Activated CD8-positive, alpha-beta memory T cell treated with anti-CD3 and anti-CD28 coated beads for 36 hours (primary cell): ENCODE measurements at regions not wholly inside any gene's neighbourhood (a gene's known extent, or its start where the extent isn't known, plus 50 kb on each side); places are given as distances from the start of the nearest gene placed in this dataset.

Experiments
- CTCF ChIA-PET: fragments of 350-600 bp; sonication (Branson Sonifier 250); formaldehyde crosslinking; loops from one replicate; lab custom pipeline; 2021; ENCODE audit warnings: antibody characterized with exemption; lab: Charles Lee
- POLR2A ChIA-PET: fragments of 350-600 bp; sonication (Branson Sonifier 250); formaldehyde crosslinking; loops from one replicate; lab custom pipeline; 2021; ENCODE audit warnings: antibody characterized with exemption; lab: Charles Lee

DNA sequence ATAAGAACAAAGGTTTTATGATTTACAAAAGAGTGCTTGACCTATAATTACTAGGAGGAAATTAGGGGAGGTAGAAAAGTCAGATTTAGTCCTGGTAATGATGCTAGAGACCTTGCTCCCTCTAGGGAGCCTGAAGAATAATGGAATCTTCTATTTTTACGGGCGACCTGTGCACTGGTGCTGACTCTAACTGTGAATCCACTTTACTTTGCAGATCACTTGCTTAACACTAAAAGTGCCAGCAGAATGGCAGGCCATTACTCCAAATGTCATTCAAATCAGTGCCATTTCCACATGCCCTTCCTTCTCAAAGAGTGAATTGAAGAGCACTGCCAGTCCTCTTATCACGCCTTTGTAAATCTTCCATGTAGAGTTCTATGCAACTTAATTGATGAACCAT is 359.4 kb upstream of the ARRDC3 start:
- ChIA-PET POLR2A (no interaction called here), CTCF (no interaction called here)

DNA sequence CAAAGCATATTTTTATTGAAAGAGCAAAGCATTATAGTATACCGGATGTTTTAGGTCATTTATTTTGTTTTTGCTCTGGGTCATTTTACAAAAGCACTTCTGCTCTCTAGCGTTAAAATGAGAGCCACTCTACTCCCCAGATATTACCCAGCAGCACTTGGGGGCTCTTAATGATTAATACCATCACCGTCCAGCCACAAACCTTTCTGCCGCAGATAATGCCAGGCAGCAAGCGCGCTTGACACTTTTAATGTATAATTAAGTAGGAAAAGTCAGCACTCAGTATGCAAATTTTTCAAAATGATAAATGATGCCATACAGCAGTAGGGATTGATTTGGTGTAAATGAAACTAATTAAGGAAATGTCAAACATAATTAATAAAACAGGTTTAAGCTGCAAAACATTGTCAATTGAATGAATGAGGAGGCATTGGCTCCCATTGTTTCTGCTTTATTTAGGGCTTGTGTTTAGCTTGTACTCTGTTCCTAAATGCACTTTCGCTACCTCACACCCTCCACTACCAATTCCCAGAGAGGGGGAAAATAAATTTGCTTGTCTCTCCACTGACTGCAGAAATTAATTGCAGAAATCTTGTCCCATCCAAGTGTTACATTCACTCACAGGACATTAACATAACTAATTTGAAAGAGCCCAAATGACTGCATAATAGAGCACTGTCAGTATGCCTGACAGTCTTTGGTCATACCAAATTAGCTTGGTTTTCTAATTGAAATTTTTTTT is 358.8 kb upstream of the ARRDC3 start:
- POLR2A ChIA-PET, result no interaction called here
- CTCF ChIA-PET, result no interaction called here

DNA sequence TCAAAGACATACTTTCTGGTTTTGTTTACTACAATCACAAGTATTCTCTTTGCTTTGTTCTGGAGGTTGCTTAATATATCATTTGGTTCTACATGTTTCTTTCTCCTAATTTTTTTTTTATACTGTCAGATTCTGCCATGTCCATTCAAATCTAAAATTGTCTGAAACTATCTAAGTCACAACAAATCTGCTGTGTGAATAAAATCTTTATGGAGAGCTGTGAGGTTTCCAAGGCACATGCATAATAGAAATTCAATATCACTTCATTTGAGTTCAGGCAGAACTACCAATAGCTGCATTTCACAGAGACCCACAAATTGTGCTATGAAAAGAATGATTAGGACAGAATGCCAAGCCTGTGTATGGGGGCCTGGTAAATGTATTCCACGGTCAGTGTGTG is 346.9 kb upstream of the ARRDC3 start:
- POLR2A ChIA-PET, result no interaction called here

DNA sequence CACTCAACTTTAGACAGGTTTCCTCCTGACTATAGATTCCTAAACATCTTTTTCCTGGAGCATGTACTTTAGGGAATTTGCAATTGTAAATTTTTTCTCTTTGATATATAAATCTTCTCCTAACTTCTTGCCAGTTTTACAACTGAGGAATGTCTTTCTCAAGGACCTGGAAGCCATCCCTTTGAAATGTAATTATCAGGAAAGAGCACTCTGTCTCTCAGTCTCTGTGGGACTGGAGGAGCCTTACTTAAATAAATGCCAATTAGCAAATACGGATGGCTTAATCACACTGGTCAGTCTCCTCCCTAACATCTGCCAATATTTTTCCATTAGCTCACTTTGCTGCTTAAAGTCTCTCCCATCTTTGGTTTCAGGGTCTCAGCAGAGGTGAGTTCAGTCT is 344.3 kb upstream of the ARRDC3 start:
- POLR2A ChIA-PET, result no interaction called here
- CTCF ChIA-PET, result no interaction called here

More for the DNA sequence above, 346.9 kb upstream of the ARRDC3 start:
- CTCF ChIA-PET, result no interaction called here

DNA sequence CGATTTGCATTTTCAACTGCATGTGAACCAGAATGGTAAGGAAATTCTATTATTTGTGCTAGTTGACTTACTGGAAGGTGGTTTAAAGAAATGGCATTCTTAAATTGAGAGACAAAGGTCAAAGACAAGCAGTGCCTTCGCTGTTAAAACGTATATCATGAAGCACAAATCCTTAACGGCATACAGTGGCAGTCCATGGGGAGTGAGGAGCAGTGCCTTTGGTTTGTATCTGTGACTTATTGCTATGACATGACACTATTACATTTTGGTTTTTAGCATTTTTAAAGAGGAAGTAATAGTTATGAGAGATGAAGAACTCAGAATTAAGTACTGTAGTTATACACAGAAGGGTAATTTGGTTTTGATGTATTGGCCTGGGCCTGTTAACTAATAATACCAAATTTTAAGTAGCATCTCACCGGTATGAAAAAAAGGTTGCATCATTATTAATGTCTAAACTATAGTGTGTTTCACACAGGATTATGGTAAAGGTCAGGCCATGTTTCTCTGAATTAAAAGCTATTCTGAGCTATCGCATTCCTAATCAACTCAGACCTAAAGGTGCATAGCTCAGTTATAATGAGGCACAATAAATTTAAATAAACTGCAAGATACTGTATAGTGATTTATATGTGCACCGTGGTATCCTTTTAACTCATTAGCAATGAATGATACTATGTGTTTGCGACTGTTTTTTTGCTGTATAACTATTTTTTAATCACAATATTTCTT is 339.8 kb upstream of the ARRDC3 start:
- ChIA-PET CTCF (no interaction called here), POLR2A (no interaction called here)

DNA sequence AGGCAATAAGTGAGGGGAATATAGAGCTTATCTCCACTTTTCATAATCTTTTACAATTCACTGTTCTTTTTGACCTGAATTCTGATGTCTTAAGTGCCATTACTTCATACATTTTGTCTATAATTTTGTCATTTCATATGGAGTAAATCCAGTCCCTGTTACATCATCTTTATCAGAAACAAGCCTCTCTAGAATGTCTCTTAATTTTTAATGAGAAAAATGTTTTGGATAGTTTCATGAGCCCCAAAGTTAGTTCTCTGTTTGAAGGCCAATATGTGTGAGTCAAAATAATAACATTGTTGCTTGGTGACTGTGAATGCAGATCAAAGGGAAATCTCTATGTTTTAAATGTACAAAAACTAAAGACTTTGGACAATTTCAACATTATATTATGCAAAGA is 329.6 kb upstream of the ARRDC3 start:
- ChIA-PET POLR2A (no interaction called here), CTCF (no interaction called here)

DNA sequence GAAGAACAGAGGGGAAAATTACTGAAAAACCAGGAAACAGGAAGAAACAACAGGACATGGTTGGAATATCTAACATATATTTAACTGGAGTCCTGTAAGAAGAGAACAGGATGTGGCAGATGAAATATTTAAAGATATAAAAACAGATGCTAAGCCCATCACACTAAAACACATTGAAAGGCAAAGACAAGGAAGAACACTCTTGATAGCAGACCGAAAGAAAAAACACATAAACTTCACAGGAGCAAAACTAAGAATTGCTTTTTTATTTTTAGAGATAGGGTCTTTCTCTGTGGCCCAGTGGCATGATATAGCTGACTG is 324.4 kb upstream of the ARRDC3 start:
- ChIA-PET CTCF (no interaction called here), POLR2A (no interaction called here)

DNA sequence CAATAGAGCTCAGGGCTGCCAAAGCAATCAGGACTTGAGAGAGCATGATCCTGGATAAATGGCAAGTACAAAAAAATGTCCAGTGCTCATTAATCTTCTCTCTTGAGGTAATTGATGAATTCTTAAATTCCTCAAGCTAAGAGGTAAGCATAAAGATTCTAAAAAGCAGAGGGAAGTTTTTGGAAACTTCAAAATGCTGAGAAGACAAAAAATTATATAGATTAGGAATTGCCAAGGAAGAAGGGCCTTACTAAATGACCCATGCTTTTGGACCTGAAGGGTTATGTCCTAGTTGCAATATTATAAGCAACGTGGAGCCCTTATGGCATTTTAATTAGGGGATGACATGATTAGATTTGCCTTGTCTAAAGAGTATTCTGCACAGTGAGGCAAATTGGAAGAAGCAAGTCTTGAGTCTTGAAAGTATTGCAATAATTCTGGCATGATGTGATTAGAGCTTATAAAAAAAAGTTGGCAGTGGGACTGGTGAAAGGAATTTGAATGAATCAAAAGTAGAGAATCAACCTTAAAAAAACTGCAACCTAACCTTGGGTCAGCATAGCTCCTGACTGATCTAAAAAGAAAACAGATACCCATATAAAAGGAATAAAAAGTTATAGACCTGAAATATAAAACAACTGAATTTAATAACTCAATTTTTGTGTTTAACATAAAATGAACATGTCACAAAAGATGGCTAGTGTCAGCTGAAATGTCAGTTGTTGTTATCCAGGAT is 323.8 kb upstream of the ARRDC3 start:
- ChIA-PET POLR2A (no interaction called here), CTCF (no interaction called here)

DNA sequence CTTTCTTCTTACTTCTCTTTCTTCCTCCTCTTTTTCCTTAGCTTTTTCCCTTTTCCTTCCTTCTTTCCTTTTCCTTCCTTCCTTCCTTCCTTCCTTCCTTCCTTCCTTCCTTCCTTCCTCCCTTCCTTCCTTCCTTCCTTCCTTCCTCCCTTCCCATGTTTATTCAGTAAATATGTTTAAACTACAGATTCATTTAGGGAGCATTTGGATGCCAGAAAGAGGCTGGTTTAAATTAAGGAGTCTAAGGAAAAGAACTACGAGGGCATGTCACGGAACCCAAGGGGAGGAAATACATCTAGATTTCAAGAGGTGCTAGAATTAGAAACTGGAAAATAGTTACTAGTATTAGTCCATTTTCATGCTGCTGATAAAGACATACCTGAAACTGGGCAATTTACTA is 320.0 kb upstream of the ARRDC3 start:
- CTCF ChIA-PET, result no interaction called here
- POLR2A ChIA-PET, result no interaction called here

DNA sequence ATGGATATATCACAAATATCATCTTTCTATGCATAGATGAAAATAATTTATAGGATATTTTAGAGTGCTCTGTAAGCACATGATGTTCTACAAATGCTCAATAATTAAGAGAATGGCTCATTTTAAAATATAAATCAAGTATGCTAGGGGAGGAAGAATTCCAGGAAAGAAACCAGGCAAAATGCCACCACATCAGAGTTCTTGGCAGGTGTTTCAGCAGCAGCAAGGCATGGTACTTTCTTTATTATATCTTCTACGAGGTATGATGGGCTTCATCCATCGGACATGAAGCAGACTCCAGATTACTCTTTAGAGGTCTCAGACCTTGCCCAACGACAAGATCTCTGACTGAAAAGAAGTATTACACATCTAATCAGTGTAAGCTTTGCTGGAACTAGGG is 316.3 kb upstream of the ARRDC3 start:
- CTCF ChIA-PET, result no interaction called here
- POLR2A ChIA-PET, result no interaction called here

DNA sequence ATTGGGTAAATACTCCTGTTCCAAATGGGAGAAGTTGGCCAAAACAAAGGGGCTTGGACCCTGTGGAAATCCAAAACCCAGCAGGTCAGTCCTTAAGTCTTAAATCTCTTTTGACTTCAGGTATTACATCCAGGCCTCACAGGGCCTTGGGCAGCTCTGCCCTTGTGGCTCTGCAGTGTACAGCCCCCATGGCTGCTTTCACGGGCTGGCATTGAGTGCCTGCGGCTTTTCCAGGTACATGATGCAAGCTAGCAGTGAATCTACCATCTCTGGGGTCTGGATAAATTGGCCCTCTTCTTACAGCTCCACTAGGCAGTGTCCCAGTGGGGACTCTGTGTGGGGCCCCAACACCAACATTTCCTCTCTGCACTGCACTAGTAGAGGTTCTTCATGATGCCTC is 308.5 kb upstream of the ARRDC3 start:
- CTCF ChIA-PET, result no interaction called here
- POLR2A ChIA-PET, result no interaction called here

DNA sequence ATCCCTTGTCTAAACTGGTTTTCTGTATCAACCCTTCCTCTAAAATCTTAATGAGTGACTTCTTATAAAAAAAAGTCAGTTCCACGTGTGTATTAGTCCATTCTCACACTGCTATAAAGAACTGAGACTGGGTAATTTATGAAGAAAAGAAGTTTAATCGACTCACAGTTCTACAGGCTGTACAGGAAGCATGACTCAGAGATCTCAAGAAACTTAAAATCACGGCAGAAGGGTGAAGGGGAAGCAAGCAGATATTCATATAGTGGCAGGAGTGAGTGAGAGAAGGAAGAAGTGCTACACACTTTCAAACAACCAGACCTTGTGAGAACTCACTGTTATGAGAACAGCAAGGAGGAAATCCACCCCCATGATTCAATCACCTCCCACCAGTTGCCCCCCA is 307.8 kb upstream of the ARRDC3 start:
- CTCF ChIA-PET, result no interaction called here
- POLR2A ChIA-PET, result no interaction called here

DNA sequence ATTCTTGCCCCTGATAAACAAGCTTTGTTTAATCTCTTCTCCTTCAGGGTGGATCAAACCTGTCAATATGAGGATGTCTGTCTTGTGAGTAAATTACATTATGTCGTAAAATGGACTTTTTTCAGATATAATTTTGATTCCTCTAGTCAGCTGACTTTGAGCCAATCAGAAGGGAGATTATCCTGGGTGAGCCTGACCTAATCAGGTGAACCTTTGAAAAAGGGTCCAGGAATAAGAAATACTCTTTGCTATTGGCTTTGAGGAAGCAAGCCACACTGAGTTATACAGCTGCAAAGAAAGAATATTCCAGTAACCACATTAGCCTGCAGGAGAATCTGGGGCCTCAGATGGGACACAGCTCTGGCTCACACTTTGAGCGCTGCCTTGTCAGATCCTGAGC is 304.3 kb upstream of the ARRDC3 start:
- ChIA-PET POLR2A (no interaction called here), CTCF (no interaction called here)

DNA sequence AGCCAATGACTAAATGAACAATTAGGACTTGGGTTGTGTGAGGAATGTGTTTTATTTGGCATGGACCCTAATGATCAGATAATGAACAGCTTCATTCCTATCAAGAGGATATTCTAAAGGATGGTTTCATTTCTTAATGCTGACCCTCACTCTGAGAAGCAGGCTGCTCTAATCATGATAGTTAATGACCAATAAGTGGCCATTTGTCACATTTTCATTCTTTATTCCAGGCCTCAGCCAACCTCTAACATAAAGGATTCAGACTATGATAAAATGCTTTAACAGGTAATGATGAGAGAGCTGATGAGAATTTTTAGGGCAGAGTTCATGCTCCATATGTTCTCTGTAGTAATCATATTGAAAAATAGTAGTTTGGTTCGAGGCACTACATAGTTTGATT is 301.5 kb upstream of the ARRDC3 start:
- CTCF ChIA-PET, result no interaction called here
- POLR2A ChIA-PET, result no interaction called here

DNA sequence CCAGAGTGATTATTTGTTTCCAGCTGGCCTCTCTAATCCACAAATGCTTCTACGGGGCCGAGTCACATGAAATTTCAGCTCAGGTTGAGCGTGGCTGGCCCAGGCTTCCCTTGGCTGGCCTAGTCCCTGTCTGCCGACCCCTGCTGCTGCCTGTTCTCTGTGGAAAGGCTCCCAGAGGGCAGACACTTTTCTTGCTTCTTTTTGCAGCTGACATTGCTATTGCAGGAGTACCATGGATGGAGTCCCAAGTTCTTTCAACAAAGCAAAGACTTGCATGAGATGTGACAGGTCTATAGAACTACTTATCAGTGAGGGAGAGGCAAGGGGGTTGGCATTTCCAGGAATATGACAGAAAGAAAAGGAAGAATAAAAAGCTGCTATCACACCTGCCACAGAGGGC is 287.4 kb upstream of the ARRDC3 start:
- CTCF ChIA-PET, result no interaction called here
- POLR2A ChIA-PET, result no interaction called here

DNA sequence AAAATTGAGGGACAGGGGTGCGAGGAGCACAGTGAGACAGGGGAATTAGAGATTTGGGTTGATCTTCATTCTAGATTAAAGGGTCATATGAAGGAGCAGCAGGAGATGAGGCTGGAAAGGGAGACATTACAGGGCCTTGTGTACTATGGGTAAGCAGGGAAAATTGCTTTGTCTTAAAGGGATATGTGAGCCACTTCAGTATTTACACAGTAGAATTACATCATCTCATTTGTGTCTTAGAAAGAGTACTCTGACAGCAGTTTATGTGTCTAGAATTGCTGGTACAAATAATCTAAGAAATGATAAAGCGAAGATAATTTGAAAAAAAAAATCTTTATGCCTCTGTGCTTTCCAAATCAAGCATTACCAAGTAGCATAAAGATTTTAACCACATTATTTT is 287.0 kb upstream of the ARRDC3 start:
- ChIA-PET POLR2A (no interaction called here), CTCF (no interaction called here)

DNA sequence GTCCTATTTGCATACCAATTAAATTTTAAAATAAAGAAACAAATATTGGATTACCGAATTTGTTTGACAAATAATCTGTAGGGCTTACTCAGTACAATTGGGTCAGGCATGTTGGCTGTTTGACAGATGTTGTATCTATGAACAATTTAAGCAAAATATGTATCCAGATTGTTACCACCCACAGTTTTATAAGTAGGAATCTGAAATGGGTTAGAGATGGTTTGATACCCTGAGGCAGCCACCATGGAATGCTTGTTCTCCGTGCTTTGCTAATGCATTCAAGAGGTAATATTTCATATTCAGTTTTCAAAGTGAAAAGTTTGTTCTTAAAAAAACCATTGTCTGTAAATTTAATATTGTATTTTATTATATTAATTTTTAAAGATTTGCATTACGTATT is 285.1 kb upstream of the ARRDC3 start:
- ChIA-PET CTCF (no interaction called here), POLR2A (no interaction called here)

DNA sequence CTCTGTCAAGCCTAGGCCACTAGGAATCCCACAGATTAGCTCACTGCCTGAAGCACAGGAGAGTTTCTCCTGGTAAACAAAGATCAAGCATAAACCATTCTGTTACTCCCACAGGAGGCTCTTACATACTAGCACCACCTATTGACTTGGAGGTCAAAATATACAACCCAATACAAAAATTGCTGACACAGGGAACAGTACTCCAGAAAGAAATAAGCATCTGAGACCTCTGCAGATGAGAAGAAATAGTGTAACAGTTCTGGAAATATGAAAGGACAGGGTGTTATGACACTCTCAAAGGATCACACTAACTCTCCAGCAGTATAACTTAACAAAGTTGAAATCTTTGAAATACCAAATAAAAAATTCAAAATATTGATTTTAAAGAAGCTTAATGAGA is 269.6 kb upstream of the ARRDC3 start:
- POLR2A ChIA-PET, result no interaction called here
- CTCF ChIA-PET, result no interaction called here

DNA sequence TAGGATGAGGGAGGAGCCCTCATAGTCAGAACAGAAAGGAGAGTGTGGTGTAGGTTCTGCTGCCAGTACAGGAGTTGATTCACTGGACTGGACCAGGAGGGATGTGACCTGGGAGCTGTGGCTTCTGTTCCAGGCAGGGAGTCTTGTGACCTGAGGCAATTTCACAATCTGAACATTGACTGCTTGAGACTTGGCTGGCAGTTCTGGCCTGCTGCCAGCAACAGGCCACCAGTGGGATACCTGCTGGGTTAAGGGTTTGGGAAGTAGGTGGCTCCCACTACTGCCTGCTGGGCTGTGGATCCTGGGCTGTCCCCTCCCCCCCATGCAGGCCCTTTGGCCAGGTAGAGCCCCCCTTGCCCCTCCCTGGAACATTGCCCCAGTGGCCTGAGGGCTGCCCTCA is 268.6 kb upstream of the ARRDC3 start:
- CTCF ChIA-PET, result no interaction called here
- POLR2A ChIA-PET, result no interaction called here

DNA sequence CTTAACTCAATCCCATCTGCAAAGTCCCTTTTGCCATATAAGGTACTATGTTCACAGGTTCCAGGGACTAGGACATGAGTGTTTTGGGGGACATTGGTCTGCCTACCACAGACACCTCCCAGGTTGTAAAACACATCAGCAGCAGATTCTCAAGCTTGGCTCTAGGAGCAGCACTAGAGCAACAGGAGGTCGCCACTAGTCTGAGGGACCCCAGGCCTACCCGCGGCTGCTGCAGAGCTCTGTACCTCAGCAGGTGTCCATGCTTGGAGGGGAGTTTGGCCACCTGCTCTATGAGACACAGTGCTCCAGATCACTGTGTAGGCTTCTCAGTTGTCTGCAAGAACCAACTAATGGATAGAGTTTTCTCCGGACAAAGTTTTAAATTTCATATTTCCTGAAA is 262.2 kb upstream of the ARRDC3 start:
- ChIA-PET POLR2A (no interaction called here), CTCF (no interaction called here)

DNA sequence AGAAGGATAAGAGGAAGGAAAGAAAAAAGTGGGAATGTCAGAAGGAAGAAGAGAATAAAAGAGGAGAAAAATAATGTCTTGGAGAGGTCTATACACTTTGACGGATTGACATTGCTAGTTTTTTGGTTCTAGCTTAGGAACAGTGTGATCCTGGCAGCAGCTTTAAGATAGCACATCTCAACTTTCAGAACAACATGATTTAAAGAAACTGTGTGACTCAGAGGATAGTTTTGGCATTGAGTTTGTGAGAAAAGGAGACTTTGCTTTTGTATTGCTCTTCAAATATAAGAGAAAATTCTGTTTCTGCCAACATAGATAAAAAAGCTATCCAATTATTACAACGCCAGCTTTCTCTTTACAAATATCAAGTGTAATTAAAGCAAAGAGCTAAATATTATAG is 260.7 kb upstream of the ARRDC3 start:
- POLR2A ChIA-PET, result no interaction called here
- CTCF ChIA-PET, result no interaction called here
